ENCODE measurements at regions not wholly inside any gene's neighbourhood (a gene's known extent, or its start where the extent isn't known, plus 50 kb on each side); places are given as distances from the start of the nearest gene placed in this dataset.

DNA sequence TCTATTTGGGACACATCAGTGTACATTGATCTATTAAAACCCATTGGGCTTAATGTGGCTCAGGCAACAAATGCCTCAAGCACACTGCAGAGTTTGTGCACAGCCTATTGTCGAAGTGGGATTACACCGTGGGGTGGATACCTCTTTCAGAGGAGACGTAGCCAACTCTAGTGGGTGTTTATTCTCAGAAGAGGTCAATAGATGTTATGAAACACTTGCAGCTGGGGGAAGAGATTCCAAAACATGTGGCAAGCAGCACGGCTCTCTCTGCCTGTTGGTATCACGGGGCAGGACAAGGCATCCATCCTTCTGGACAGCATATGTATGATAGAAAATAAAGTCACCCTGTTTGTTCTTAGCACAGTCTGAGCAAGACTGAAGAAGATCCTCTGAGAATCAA, 121.4 kb upstream of the COPS8 start:
- Mint-ChIP-seq H3K4me3 (no peak overlapping the region), H3K27me3 (peaks cover 0 to 5% (median 0%) of the 10 kb centered on the region in 3 donors), H3K27ac (no peak overlapping the region), H3K9me3 (peaks cover 0 to 5% (median 0%) of the 10 kb centered on the region in 7 donors), H3K4me1 (peaks cover 0 to 1% (median 0%) of the 10 kb centered on the region in 3 donors), H3K36me3 (no peaks in the 10 kb centered on the region)
- ATAC-seq (ENCODE audit: low read depth in 2 of 2): no peak
- DNase-seq: no peak

DNA sequence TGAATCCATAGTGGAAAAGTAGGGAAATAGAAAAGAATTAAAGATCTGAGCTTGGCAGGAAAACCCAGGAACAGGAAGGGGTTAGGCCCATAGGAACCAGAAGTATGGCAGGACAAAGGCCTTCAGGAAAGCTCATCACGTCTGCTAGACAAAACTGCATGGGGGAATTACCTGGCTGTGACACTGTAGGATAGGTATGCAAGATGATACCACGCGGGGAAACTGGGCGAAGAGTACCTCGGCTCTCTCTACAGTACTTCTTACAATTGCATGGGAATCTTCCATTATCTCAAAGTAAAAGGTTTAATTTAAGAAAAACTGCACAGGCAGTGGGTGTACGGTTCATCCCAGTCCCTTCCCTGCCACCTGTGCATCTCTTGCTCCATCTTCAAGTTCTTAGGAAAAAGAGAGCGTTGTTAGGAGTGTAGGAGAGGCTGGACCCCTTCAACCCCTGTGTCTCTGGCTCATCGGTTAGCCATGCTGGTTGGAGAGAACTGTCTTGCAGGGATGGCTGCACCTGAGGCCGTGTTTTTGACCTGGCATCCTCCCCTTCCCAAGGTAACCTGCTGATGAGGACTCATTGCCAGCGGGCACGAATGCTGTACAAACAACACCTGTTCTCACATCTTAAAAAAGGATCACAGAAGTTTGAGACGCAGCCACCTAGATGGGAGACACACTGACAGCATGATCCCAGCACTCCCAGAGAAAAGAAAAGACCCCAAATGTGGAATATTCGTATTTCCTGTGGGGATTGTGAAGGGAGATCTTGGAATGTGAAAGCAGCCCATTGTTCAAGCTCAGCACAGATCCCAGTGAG, 120.5 kb upstream of the COPS8 start:
- H3K27ac Mint-ChIP-seq: no peak overlapping the region
- no peak overlapping the region for H3K4me3 Mint-ChIP-seq
- DNase-seq (no peak), ATAC-seq (ENCODE audit: low read depth in 2 of 2) (no peak)
- H3K4me1 Mint-ChIP-seq: peaks cover 1 to 6% (median 4%) of the 10 kb centered on the region in 3 donors
- no peaks in the 10 kb centered on the region for H3K36me3 Mint-ChIP-seq
- peaks cover 0 to 5% (median 0%) of the 10 kb centered on the region in 7 donors for H3K9me3 Mint-ChIP-seq
- H3K27me3 Mint-ChIP-seq: peaks cover 0 to 8% (median 0%) of the 10 kb centered on the region in 3 donors

DNA sequence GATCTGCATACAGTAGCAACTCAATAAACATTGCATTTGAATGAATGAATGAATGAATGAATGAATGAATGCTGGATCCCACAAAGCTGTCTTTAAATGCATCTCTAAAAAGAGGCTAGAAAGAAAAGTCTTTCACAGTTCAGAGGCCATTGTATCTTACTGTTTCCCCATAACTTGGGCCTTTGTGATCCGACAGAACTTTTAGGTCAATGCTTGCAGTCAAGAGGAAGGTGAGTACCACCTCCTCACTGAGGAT, 119.9 kb upstream of the COPS8 start:
- H3K36me3 Mint-ChIP-seq: no peaks in the 10 kb centered on the region
- DNase-seq (no peak), ATAC-seq (ENCODE audit: low read depth in 2 of 2) (no peak)
- H3K4me3 Mint-ChIP-seq: no peak overlapping the region
- H3K4me1 Mint-ChIP-seq: peaks cover 1 to 6% (median 4%) of the 10 kb centered on the region in 3 donors
- no peak overlapping the region for H3K27ac Mint-ChIP-seq
- H3K9me3 Mint-ChIP-seq: peaks cover 0 to 5% (median 0%) of the 10 kb centered on the region in 7 donors
- peaks cover 0 to 9% (median 0%) of the 10 kb centered on the region in 3 donors for H3K27me3 Mint-ChIP-seq

DNA sequence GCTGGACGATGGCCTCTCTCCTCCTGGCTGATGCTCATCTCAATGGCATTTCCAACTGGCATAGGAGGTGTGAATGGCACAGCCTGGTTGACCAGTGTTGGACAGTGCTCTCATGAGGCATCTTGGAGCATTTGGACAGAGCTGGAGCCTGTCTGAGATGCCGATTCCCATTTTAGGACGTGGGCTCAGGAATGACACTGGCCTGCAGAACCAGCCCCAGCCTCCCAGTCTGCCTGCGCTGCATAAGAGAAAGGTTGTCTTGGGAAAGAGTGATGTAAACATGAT, 118.2 kb upstream of the COPS8 start:
- Mint-ChIP-seq H3K36me3 (no peaks in the 10 kb centered on the region), H3K27me3 (peaks cover 0 to 10% (median 0%) of the 10 kb centered on the region in 3 donors), H3K9me3 (peaks cover 0 to 5% (median 0%) of the 10 kb centered on the region in 7 donors), H3K4me1 (peaks cover 1 to 6% (median 4%) of the 10 kb centered on the region in 3 donors), H3K4me3 (no peak overlapping the region), H3K27ac (no peak overlapping the region)
- no peak for ATAC-seq (ENCODE audit: low read depth in 2 of 2)
- DNase-seq: no peak

DNA sequence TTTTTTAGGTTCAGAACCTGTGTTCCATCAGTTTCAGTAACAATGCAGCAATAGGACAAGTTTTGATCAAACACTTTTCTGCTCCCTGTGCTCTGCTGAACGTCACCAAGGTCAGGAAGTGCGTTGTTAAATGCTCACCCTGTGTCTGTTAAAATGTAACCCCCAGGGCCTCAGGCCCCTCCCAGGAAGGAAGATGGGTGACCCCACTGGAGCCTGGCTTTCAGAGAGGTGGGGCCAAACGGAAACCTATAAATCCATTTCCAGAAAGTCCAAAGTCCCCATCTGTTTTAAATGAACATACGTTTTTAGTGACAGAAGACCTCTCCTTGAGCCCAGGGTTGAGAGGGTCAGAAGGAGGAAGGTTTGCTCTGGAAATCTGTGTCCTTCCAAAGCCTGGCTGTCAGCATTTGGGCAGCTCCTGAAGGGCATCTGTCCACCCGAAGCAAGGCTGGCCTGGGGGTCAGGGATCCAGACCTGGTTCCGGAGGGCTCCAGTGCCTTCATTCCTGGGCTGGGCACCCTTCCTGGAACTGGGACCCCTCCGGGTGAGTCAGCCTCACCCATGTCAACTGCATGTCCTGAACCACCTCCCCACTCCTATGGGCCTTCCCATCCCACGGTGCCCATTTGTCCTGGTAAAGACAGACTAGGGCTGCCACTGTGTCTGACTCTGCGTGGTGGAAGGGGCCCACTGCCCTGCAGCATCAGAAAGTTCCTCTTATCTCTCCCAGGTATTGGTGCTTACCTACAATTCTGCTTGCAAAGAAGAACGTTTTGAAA, 117.4 kb upstream of the COPS8 start:
- Mint-ChIP-seq H3K36me3 (no peaks in the 10 kb centered on the region), H3K9me3 (peaks cover 0 to 5% (median 0%) of the 10 kb centered on the region in 7 donors), H3K27me3 (peaks cover 0 to 17% (median 0%) of the 10 kb centered on the region in 3 donors), H3K4me3 (no peak overlapping the region), H3K27ac (no peak overlapping the region), H3K4me1 (peaks cover 1 to 6% (median 4%) of the 10 kb centered on the region in 3 donors)
- ATAC-seq (ENCODE audit: low read depth in 2 of 2) (no peak), DNase-seq (no peak)

DNA sequence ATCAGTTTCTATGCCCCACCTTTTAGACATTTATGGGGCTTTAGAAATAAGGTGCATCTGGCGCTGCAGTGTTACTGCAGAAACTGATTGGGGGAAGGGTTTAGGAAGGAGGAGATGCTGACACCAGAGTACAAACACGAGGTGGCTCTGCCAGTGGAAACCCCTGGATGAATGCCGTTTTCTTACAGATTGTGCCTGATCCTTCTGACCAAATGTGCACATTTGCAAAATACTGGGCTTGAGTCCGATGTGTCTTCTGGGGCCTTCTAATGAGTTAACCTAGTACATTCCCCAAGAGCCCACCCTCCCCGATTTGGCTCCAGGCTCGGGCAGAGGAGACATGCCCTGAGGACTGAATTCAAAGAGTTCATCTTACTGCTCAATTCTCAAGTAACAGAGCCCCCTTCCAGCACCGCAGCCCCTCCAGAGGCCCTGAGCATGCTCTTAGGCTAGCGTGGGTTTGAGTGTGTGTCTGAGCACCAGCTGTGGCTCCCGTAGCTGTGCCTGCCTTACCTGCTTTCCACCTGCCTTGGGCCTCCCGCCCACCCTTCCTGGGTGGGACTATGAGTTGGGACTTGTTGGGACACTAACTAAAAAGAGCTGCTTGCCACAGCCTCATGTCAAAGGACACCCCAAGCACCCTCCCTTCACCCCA, 116.7 kb upstream of the COPS8 start:
- Mint-ChIP-seq H3K27ac (no peak overlapping the region), H3K9me3 (peaks cover 0 to 5% (median 0%) of the 10 kb centered on the region in 7 donors), H3K27me3 (peaks cover 0 to 17% (median 0%) of the 10 kb centered on the region in 3 donors), H3K4me3 (no peak overlapping the region), H3K4me1 (peaks cover 1 to 6% (median 4%) of the 10 kb centered on the region in 3 donors), H3K36me3 (no peaks in the 10 kb centered on the region)
- ATAC-seq (ENCODE audit: low read depth in 2 of 2): no peak
- DNase-seq: no peak

DNA sequence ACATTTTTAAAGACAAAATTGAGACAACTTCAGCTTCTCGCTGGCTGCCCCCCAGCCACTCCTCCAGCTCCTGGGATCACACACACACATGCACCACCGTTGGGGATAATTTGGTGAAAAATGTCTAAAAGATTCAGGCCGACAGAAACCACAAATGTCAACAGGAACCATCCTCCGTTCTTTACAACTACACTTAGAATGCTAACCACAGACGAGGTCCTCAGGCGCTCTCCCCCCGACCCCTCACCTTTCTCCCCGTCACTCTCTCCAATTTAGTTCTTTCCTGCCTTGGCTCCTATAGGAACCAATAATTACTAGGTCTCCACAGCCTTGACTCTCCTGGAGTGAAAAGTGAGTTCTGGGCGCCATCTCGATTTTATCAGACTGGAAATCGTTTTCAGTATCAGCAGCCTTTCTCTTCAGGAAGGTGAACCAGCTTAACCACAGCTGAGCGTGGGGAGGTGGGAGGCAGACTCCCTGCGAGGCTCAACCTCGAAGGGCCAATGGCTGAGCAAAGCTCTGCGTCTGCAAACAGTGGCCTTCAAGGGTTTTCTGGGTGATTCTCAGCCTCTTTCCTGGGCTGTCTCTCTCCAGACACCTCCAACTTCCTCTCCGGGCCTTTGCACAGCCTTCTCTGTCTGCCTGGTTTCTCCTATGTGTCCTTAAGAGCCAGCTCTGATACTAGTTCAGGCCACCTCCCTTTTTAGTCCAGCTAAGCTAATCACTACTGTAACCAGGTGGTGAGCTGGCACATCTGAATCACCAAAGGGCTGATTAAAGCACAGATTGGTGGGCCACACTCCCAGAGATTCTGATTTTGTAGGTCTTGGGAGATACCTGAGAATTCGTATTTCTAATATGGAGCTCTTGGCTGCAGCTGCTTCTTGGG, 115.7 kb upstream of the COPS8 start:
- peaks cover 1 to 6% (median 4%) of the 10 kb centered on the region in 3 donors for H3K4me1 Mint-ChIP-seq
- no peak for ATAC-seq (ENCODE audit: low read depth in 2 of 2)
- no peak for DNase-seq
- no peak overlapping the region for H3K4me3 Mint-ChIP-seq
- no peaks in the 10 kb centered on the region for H3K36me3 Mint-ChIP-seq
- no peak overlapping the region for H3K27ac Mint-ChIP-seq
- peaks cover 0 to 5% (median 0%) of the 10 kb centered on the region in 7 donors for H3K9me3 Mint-ChIP-seq
- H3K27me3 Mint-ChIP-seq: peaks cover 0 to 22% (median 4%) of the 10 kb centered on the region in 3 donors

DNA sequence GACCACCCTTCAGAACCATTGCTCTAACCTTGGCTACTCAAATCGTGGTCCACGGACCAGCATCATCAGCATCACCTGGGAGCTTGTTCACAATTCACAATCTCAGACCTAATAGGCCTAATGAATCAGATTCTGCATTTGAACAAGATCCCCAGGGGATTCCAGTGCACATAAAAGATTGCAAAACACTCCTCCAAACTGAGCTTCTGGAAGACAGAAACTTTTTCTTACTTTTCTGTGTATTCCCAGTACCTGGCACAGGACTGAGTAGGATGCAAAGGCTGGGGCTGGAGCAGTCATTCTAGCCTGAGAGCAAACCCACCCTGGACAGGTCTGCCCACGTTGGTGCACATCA, 115.1 kb upstream of the COPS8 start:
- peaks cover 0 to 5% (median 0%) of the 10 kb centered on the region in 7 donors for H3K9me3 Mint-ChIP-seq
- no peak overlapping the region for H3K27ac Mint-ChIP-seq
- DNase-seq (no peak), ATAC-seq (ENCODE audit: low read depth in 2 of 2) (no peak)
- peaks cover 0 to 28% (median 6%) of the 10 kb centered on the region in 3 donors for H3K27me3 Mint-ChIP-seq
- no peaks in the 10 kb centered on the region for H3K36me3 Mint-ChIP-seq
- H3K4me3 Mint-ChIP-seq: no peak overlapping the region
- peaks cover 1 to 6% (median 4%) of the 10 kb centered on the region in 3 donors for H3K4me1 Mint-ChIP-seq

DNA sequence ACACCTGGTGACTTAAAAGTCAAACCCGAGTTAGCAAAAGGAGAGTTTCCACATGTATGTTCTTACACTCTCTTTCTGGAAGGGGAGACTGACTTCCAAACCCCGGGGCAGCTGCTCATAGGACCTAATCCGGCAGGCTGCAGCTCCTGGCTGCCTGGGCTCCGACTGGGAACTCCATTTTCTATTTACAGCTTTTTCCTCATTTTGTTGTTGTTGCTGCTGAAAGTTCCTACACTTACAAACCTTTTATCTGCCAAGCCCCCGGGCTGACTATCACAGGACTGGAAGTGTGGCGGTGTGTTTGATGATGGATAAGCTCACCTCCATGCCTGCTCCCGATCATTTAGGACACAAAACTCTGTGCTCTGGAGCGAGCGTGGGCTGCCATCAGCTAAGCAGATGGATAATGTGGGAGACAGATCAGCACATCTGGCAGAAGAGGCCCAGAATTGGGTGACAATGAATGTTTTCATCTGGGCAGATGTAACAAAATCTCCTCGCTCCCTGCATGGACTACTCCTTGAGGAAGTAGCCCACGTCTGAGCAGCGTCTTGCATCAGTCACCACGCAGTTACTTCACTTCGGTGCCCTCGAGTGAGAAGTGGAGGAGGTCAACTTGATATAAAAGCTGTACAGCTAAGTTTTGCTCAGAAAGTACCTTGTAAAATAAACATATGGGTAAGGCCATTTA, 114.4 kb upstream of the COPS8 start:
- Mint-ChIP-seq H3K27ac (no peak overlapping the region), H3K4me3 (no peak overlapping the region), H3K36me3 (no peaks in the 10 kb centered on the region), H3K27me3 (peaks cover 0 to 35% (median 13%) of the 10 kb centered on the region in 3 donors), H3K9me3 (peaks cover 0 to 5% (median 0%) of the 10 kb centered on the region in 7 donors), H3K4me1 (peaks cover 1 to 6% (median 4%) of the 10 kb centered on the region in 3 donors)
- no peak for DNase-seq
- no peak for ATAC-seq (ENCODE audit: low read depth in 2 of 2)

DNA sequence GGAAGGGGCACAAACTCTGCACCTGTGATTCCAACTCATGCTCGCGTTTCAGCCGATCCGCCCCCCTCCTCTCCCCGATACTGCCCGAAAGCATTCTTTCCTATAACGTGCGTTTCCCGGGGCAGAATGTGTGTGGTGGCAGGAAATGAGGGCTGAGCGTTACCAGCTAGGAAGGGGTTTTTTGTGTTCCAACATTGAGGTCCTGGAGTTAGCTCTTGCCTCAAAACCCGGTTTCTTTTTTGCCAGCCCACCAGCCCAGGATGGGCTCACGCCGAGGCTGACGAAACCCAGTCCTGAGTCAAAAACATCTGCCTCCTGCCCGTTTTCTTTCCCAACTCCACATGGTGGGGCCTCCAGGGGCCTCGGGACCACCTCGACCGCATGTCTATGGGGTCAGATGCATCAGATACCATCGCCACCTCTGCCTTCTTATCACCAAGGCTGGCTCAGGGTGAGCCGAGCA, 113.7 kb upstream of the COPS8 start:
- Mint-ChIP-seq H3K9me3 (peaks cover 0 to 4% (median 0%) of the 10 kb centered on the region in 7 donors), H3K4me1 (peaks cover 0 to 6% (median 4%) of the 10 kb centered on the region in 3 donors), H3K27me3 (peaks cover 0 to 41% (median 16%) of the 10 kb centered on the region in 3 donors), H3K27ac (no peak overlapping the region), H3K4me3 (no peak overlapping the region), H3K36me3 (no peaks in the 10 kb centered on the region)
- no peak for DNase-seq
- ATAC-seq (ENCODE audit: low read depth in 2 of 2): no peak

DNA sequence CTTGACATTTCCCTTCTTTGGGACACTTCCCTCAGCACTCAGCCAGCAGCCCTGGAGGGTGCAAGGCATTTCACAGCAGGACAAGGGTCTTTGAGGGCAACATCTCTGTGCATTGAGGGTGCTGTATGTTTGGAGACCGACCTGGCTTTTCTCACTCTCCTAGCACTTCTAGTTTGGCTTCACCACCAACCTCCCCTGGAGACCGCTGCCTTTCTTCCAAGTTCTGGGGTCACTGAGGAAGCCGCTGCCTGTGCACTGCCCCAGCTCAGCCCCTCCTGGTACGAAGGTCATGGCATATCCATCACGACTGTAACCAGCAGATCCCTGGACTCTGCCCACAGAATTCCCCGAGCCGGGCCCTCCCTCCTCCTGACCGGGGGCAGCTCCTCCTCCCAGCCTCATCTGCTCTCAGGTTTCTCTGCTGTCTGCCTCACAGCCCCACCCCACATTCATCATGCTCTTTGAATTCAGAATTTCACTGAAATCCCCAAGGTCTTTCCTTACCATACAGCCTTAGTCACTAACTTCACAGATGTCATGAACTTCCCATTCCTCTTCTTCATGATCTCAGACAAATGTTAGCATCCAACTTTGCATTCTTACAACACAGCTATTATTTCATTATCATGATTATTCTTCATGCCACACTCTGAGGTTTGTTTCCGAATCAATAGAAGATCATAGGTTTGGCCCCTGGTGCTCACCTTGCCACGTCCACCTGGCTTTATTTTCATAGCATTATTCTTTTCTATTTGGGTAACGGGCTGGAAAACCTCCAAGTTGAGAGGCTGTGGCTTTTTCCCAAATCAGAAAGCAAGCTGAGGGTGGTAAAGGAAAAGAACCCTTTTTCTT, 113.0 kb upstream of the COPS8 start:
- H3K36me3 Mint-ChIP-seq: no peaks in the 10 kb centered on the region
- DNase-seq (no peak), ATAC-seq (ENCODE audit: low read depth in 2 of 2) (no peak)
- H3K4me1 Mint-ChIP-seq: peaks cover 0 to 6% (median 4%) of the 10 kb centered on the region in 3 donors
- H3K27me3 Mint-ChIP-seq: peaks cover 0 to 47% (median 16%) of the 10 kb centered on the region in 3 donors
- no peak overlapping the region for H3K4me3 Mint-ChIP-seq
- H3K27ac Mint-ChIP-seq: no peak overlapping the region
- peaks cover 0 to 2% (median 0%) of the 10 kb centered on the region in 7 donors for H3K9me3 Mint-ChIP-seq

All from naive B cell (primary cell).